Skeletal muscle satellite cell (primary cell): ENCODE measurements at regions not wholly inside any gene's neighbourhood (a gene's known extent, or its start where the extent isn't known, plus 50 kb on each side); places are given as distances from the start of the nearest gene placed in this dataset.

Experiments
- H3K27me3 ChIP-seq: 2 replicates; pipeline ENCODE4 v1.7.0; 2013; ENCODE audit warnings: low read length; ENCODE audit not compliant: control insufficient read depth, insufficient read depth
- H3K36me3 ChIP-seq: 2 replicates; pipeline ENCODE4 v1.7.0; 2013; ENCODE audit warnings: mild to moderate bottlenecking, control low read depth, low read length; ENCODE audit not compliant: insufficient read depth
- H3K4me1 ChIP-seq: 2 replicates; pipeline ENCODE4 v1.7.0; 2013; ENCODE audit warnings: low read length; ENCODE audit not compliant: control insufficient read depth, insufficient read depth
- H3K4me2 ChIP-seq: 2 replicates; pipeline ENCODE4 v1.7.0; 2013; ENCODE audit warnings: mild to moderate bottlenecking, low read length
- H3K4me3 ChIP-seq: 2 replicates; pipeline ENCODE4 v1.7.0; 2013; ENCODE audit warnings: low read length
- H3K9ac ChIP-seq: 2 replicates; pipeline ENCODE4 v1.7.0; 2013; ENCODE audit warnings: mild to moderate bottlenecking, low read depth, low read length, moderate library complexity
- H3K9me3 ChIP-seq: replicated peaks from 2 replicates; pipeline ENCODE4 v1.7.0; 2013; ENCODE audit warnings: mild to moderate bottlenecking, control low read depth, low read length

DNA sequence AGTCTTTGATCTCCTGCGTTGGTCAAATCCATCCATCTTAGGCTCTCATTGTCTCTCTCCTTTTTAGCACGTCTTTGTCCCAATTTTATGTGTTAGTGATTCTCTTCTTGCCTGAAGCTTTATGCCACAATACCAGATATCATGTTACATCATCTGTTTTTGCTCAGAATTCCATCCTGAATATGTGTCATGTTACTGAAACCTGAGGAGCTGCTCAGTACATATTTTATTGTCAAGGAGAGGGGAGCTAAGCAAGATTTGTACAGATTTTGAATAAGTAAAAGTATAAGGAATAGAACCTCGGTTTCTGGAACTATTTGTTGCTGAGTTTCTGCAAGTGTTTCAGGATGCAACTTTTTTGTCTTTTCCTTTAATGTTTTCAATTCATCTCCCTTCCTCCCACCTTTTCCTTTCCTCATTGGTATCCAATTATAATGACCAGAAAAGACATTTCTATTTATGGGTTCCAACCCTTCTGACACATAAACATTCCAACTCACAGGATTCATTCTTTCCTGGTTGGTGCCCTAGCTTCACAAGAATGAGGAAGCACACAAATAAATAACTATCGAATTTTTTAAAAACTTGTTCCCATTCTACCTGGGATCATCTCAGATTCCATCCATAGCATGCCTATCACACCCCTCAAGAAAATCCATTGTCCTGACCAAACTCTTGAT, 291.8 kb downstream of the CRPPA start:
- Histone ChIP-seq H3K9ac (peak overlapping the region; percentile 70), H3K4me1 (peaks cover 25% of the 10 kb centered on the region), H3K36me3 (no peaks in the 10 kb centered on the region), H3K27me3 (no peaks in the 10 kb centered on the region), H3K4me2 (peak overlapping the region; percentile 69), H3K9me3 (no peaks in the 10 kb centered on the region), H3K4me3 (peak overlapping the region; percentile 43)

DNA sequence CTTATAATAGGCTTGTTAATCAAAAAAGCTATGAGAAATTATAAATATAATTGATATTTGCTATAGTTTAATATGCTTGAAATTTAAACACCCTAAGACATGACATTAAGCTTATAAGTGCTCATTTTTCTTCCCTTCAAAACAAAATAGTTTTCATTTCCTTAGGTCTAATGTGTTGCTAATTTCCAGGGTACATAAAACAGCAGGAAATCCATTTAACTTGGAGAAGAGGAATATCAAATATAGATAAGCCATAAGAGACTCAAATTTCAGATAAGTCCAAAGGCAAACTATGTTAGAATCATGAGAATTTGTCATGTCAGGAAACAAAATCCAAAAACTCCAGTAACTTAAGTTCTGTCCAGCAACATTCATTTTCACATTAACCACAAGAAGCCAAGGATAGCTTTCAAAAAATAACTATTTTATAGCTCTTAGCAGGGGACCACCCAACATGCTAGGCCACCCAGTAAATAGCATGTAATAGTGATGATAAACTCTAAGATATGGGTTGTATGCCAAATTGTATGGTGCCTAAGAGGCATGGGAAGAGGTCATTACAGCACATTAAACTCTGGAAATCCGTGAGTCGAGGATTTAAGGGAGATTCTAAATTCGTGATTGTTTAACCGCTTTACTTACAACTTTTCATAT, 298.1 kb downstream of the CRPPA start:
- H3K4me2 ChIP-seq = no peak overlapping the region
- H3K36me3 ChIP-seq = no peaks in the 10 kb centered on the region
- no peak overlapping the region for H3K4me3 ChIP-seq

DNA sequence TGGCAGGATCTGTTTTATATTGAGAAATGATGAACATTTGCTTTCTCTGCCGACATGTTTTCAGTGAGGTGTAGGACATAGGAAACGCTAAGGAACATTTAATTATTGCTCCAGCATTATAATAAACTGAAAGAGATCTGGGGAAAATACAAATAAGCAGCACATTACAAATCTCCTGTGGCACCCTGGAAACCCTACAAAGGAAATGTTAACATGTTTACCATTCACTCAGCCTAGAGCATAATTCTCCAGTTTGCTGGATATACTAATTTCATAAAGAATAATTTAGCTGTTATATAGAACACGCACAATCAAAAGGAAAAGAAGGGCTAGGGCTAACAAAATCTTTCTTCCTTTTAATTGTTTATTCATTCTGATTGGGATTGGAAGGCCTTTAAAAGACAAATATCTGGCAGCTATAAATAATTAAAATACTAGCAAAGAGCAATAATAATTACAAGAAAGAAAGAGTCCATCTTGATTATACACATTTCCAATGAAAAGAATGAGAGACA, 299.4 kb downstream of the CRPPA start:
- H3K9me3 ChIP-seq = no peaks in the 10 kb centered on the region
- H3K4me3 ChIP-seq = no peak overlapping the region
- H3K36me3 ChIP-seq = no peaks in the 10 kb centered on the region
- H3K4me2 ChIP-seq = no peak overlapping the region
- H3K4me1 ChIP-seq = no peaks in the 10 kb centered on the region
- no peaks in the 10 kb centered on the region for H3K27me3 ChIP-seq
- H3K9ac ChIP-seq = no peak overlapping the region

More for the DNA sequence above, 298.1 kb downstream of the CRPPA start:
- H3K4me1 ChIP-seq = no peaks in the 10 kb centered on the region
- H3K9ac ChIP-seq = no peak overlapping the region
- no peaks in the 10 kb centered on the region for H3K9me3 ChIP-seq
- H3K27me3 ChIP-seq = no peaks in the 10 kb centered on the region

DNA sequence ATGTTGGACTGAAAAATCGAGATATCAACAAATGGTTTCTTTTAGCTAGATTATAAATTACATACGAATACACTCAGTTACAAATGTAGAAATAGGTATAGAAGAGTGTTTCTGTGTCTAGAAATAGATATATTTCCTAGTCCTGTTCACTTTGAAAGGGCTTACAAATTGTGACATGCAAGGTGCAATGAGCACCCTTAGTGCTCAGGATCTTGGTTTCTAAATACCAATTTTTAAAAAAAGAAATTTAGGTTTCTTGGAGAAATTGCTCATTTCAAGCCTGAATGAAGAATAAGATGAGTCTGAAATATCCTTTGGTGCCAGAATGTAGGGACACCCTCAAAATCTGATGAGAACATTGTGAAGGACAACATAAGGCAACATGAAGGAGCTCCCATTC, 306.0 kb downstream of the CRPPA start:
- no peak overlapping the region for H3K4me3 ChIP-seq
- H3K36me3 ChIP-seq = no peaks in the 10 kb centered on the region
- no peaks in the 10 kb centered on the region for H3K27me3 ChIP-seq
- no peak overlapping the region for H3K9ac ChIP-seq
- no peak overlapping the region for H3K4me2 ChIP-seq
- peaks cover 2% of the 10 kb centered on the region for H3K9me3 ChIP-seq
- H3K4me1 ChIP-seq = no peaks in the 10 kb centered on the region

DNA sequence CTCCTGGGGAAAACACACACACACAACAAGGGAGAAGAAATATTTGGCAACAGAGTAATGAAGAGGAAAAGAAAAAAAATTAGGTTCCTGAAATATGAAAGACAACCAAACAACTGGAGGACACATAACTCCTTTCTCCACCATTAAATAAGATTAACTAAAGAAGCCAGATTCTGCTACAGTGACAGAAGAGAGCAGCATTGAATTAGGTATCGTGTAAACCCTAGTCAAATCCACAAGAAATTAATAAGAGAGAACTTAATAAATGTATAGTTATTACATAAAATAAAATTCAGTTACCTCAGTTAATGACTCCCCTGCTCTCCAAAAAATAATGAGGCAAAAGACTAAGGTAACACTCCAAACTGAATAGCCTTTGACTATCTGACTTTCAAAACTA, 306.7 kb downstream of the CRPPA start:
- Histone ChIP-seq H3K27me3 (no peaks in the 10 kb centered on the region), H3K4me1 (no peaks in the 10 kb centered on the region), H3K4me3 (no peak overlapping the region), H3K36me3 (no peaks in the 10 kb centered on the region), H3K9me3 (peaks cover 2% of the 10 kb centered on the region), H3K4me2 (no peak overlapping the region), H3K9ac (no peak overlapping the region)

DNA sequence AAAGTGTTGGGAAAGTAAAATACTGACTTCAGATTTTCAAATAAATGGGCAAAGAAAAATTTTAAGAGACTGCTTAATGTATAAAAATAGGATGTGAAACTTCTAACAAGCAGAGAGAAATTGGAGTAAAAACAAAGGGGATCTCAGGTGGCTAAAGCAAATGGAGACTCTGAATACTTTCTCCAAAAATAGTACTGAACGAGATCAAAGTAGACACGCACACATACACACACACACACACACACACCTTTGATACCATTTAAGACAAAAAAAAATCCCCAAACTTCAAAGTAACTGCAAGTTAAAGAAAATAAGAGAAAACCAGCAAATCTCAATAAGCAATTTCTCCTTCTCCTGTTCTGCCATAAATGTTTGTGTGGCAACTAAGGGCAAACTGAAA, 307.3 kb downstream of the CRPPA start:
- H3K9me3 ChIP-seq = peaks cover 2% of the 10 kb centered on the region
- no peaks in the 10 kb centered on the region for H3K4me1 ChIP-seq
- no peaks in the 10 kb centered on the region for H3K36me3 ChIP-seq
- H3K4me2 ChIP-seq = no peak overlapping the region
- H3K4me3 ChIP-seq = no peak overlapping the region
- H3K9ac ChIP-seq = no peak overlapping the region
- H3K27me3 ChIP-seq = no peaks in the 10 kb centered on the region

DNA sequence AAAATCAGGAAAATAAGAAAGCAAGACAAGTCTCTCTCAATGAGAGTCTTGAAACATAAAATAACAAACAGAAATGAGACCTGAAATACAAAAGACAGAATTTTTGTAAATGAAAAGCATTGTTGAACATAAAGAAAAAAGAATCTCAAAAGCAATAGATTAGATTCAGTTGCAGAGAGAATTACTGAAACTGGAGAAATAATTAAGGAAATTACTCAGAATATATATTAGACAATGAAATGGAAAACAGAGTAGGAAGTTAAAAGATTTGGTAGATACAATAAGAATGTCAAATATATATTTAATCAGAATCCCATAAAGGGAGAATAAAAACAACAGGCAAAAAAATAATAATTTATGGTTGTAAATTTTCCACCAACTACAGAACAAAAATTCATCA, 308.3 kb downstream of the CRPPA start:
- no peaks in the 10 kb centered on the region for H3K27me3 ChIP-seq
- H3K9me3 ChIP-seq = peaks cover 2% of the 10 kb centered on the region
- H3K4me3 ChIP-seq = no peak overlapping the region
- H3K4me1 ChIP-seq = no peaks in the 10 kb centered on the region
- H3K36me3 ChIP-seq = no peaks in the 10 kb centered on the region
- no peak overlapping the region for H3K4me2 ChIP-seq
- no peak overlapping the region for H3K9ac ChIP-seq

DNA sequence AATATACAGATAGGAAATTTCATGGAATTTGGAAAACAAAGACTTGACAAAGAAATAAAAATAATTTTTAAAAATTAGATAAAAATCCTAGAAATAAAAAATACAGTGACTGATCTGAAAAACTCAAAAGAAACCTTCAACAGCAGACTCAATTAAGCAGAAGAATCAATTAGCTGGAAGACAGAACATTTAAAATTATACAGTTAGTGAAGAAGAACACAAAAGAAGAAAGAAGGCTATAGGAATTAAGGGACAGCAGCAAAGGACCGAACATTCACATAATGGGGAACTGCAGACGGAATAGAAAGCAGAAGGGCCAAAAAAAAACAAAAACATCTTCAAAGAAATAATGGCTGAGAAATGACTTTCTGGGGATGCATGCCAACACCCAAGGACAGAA, 314.5 kb downstream of the CRPPA start:
- Histone ChIP-seq H3K4me3 (no peak overlapping the region), H3K9me3 (peaks cover 12% of the 10 kb centered on the region), H3K27me3 (no peaks in the 10 kb centered on the region), H3K9ac (no peak overlapping the region), H3K36me3 (no peaks in the 10 kb centered on the region), H3K4me1 (no peaks in the 10 kb centered on the region), H3K4me2 (no peak overlapping the region)

DNA sequence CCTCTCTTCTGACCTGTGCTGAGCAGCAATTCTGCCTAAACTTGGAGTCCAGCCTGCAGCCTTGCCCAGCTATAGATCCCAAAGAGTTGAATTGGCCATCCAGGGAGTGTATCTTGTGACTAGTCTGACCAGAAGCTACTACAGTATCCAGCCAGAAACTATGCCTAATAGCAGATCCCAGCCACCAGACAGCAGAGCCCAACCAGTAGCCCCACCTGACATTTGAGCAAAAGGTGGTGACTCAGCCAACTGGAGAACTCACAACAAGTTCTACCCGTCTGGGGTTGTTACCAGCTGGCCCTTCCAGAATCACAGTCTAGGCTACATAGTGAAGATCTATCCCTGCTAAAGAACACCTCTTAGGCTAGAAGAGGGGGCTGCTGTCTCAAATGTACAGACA, 315.0 kb downstream of the CRPPA start:
- H3K4me2 ChIP-seq = no peak overlapping the region
- H3K4me3 ChIP-seq = no peak overlapping the region
- H3K36me3 ChIP-seq = no peaks in the 10 kb centered on the region
- no peaks in the 10 kb centered on the region for H3K27me3 ChIP-seq
- H3K4me1 ChIP-seq = no peaks in the 10 kb centered on the region
- no peak overlapping the region for H3K9ac ChIP-seq
- peaks cover 12% of the 10 kb centered on the region for H3K9me3 ChIP-seq

DNA sequence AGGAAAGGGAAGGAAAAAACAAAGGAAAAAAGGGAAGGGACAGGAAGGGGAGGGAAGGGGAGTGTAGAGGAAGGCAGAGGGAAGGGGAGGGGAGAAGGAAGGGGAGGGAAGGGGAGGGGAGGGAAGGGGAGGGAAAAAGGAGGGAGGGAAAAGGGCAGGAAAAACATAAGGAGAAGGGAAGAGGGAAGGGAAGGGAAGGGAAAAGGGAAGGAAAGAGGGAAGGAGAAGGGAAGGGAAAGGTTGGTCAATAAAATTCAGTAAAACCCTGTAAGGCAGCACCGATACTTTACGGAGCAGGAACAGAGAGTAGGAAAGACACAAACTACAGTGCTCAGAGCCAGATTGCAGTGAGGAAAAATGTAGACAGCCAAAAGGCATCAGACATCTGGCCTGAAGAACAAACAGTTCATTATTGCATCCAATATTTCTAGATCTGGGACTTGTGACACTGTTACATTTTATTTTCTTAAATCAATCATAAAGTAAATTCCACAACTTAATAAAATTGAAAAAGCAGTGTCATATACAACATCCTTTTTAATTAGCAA, 322.0 kb downstream of the CRPPA start:
- no peaks in the 10 kb centered on the region for H3K9me3 ChIP-seq
- H3K36me3 ChIP-seq = no peaks in the 10 kb centered on the region
- no peak overlapping the region for H3K9ac ChIP-seq
- H3K4me3 ChIP-seq = no peak overlapping the region
- H3K27me3 ChIP-seq = no peaks in the 10 kb centered on the region
- H3K4me1 ChIP-seq = peaks cover 11% of the 10 kb centered on the region
- no peak overlapping the region for H3K4me2 ChIP-seq

DNA sequence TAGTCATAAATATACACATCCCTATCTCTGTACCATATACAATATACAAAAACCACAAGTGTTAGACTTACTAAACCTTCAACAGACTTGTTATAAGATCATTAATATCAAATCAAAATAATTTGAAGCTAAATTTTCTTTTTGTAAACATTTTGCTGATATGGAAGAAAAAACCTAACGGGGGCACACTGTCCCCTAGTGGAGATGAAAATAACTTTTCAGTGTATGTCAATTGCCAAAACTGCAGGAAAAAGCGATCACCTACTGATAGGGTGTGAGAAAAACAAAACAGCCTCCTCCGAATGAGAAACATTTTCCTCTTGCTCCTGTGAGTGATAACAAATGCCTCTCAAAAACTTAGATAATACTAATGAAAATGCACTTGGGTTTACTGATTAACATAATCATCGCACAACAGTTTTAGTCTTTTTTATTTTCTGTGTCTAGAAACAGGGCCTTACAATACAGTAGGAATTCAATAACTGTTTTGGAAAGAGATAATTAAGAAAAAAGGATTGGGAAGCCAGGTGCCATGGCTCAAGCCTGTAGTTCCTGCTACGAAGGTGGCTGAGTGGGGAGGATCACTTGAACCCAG, 322.7 kb downstream of the CRPPA start:
- H3K36me3 ChIP-seq = no peaks in the 10 kb centered on the region
- no peak overlapping the region for H3K4me3 ChIP-seq
- H3K9me3 ChIP-seq = no peaks in the 10 kb centered on the region
- no peak overlapping the region for H3K9ac ChIP-seq
- H3K4me2 ChIP-seq = no peak overlapping the region
- H3K27me3 ChIP-seq = no peaks in the 10 kb centered on the region
- H3K4me1 ChIP-seq = peaks cover 11% of the 10 kb centered on the region
